Activated naive CD8-positive, alpha-beta T cell (primary cell): ENCODE measurements at regions not wholly inside any gene's neighbourhood (a gene's known extent, or its start where the extent isn't known, plus 50 kb on each side); places are given as distances from the start of the nearest gene placed in this dataset.

Experiments
- H3K27ac Mint-ChIP-seq: one replicate; pipeline ENCODE4 v1.8.0; 2021; ENCODE audit warnings: mixed read lengths
- H3K27me3 Mint-ChIP-seq: one replicate; pipeline ENCODE4 v1.8.0; 2021; ENCODE audit warnings: mixed read lengths
- H3K36me3 Mint-ChIP-seq: one replicate; pipeline ENCODE4 v1.8.0; 2021; ENCODE audit warnings: mixed read lengths
- H3K4me1 Mint-ChIP-seq: one replicate; pipeline ENCODE4 v1.8.0; 2021; ENCODE audit warnings: low read depth, mixed read lengths
- H3K4me3 Mint-ChIP-seq: one replicate; pipeline ENCODE4 v1.8.0; 2021; ENCODE audit warnings: mild to moderate bottlenecking, mixed read lengths
- H3K9me3 Mint-ChIP-seq: one replicate; pipeline ENCODE4 v1.8.0; 2021; ENCODE audit warnings: low read depth, mixed read lengths

DNA sequence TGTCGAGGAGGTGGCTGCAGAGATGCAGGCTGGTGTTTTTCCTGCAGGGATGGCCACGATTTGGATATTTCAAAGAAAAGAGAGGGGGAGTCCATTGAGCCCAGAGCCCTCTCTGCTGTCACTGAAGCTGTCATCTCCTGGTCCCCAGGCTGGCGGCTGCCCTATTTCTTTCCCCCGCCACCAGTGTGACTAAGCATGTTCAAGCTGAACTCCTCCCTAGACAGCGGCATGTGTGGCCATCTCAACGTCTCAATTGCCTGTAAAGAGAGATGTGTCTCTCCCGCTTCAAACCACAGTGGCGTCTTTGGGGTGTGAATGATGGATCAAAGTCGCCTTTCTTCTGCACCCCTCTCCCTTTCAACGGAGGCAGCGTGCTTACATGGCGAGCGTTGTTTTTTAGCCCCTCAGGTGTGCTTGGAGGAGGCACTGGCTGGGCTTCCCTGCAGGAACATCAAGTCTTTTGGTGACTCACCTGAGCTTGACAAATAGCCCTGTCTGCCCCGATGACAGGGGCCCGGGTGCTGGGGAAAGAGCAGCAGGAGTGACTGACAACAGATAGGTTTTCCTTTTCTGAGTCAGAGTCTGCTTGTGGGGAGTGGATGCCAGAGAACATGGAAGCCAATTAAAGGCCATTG is 346.4 kb upstream of the AJAP1 start:
- Mint-ChIP-seq H3K27me3 (peaks cover 3% of the 10 kb centered on the region), H3K9me3 (peaks cover 4% of the 10 kb centered on the region), H3K36me3 (no peaks in the 10 kb centered on the region), H3K27ac (no peak overlapping the region), H3K4me3 (no peak overlapping the region), H3K4me1 (no peaks in the 10 kb centered on the region)

- Mint-ChIP-seq H3K4me1 (no peaks in the 10 kb centered on the region), H3K27me3 (peaks cover 3% of the 10 kb centered on the region), H3K9me3 (peaks cover 4% of the 10 kb centered on the region), H3K27ac (no peak overlapping the region), H3K36me3 (no peaks in the 10 kb centered on the region), H3K4me3 (no peak overlapping the region)
Observed at GRCh38 chr1:4308806-4309205, 345.6 kb upstream of the AJAP1 start.

DNA sequence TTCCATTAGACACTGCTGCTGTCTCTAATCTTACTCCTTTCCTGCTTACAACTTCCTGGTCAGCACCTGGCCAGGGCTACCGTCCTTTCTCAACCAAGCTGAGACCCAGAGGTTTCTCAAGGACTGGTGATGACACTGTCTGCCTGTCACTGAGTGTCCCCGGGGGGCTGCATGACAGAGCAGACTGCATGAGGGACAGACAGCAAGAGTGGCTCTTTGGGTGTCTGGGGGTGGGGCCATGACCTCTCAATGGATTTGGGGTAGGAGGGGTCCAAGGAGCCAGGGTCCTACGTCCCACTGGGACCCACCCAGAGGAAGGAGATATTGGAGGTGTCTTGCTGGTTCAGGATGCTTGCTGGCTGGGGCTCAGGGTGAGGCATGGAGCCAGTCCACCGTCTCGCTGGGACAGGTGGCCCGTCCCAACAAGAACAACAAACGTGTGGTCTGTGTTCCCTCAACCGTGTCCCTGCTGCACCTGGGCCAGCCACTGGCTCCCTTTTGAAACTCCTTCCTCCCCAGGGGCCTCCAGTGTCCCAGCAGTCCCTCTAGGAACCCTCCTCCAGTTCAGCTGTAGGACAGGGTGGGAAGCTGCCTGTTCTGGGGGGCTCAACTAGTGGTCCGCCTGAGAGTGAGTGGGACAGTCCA is 344.6 kb upstream of the AJAP1 start:
- peaks cover 11% of the 10 kb centered on the region for H3K9me3 Mint-ChIP-seq
- H3K4me3 Mint-ChIP-seq, result no peak overlapping the region
- H3K27ac Mint-ChIP-seq, result no peak overlapping the region
- H3K4me1 Mint-ChIP-seq, result no peaks in the 10 kb centered on the region
- peaks cover 3% of the 10 kb centered on the region for H3K27me3 Mint-ChIP-seq
- no peaks in the 10 kb centered on the region for H3K36me3 Mint-ChIP-seq

- Mint-ChIP-seq H3K9me3 (peaks cover 15% of the 10 kb centered on the region), H3K4me1 (no peaks in the 10 kb centered on the region), H3K27me3 (peaks cover 3% of the 10 kb centered on the region), H3K27ac (no peak overlapping the region), H3K36me3 (no peaks in the 10 kb centered on the region), H3K4me3 (no peak overlapping the region)
Observed at GRCh38 chr1:4310396-4310923, 343.9 kb upstream of the AJAP1 start.

GRCh38 chr1:4312024-4312423 is 342.4 kb upstream of the AJAP1 start:
- no peaks in the 10 kb centered on the region for H3K36me3 Mint-ChIP-seq
- H3K4me1 Mint-ChIP-seq, result no peaks in the 10 kb centered on the region
- no peak overlapping the region for H3K27ac Mint-ChIP-seq
- peaks cover 11% of the 10 kb centered on the region for H3K9me3 Mint-ChIP-seq
- peaks cover 3% of the 10 kb centered on the region for H3K27me3 Mint-ChIP-seq
- no peak overlapping the region for H3K4me3 Mint-ChIP-seq

DNA sequence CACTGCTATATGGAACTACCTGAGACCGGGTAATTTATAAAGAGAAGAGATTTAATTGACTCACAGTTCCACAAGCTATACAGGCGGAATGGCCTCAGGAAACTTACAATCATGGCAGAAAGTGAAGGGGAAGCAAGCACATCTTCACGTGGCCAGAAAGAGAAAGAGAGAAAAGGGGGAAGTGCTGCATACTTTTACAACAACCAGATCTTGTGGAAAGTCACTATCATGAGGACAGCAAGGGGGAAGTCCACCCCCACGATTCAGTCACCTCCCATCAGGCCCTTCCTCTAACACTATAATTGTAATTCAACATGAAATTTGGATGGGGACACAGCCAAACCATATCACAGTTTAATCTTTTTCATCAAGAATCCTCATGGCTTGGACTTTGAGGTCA is 339.2 kb upstream of the AJAP1 start:
- peaks cover 7% of the 10 kb centered on the region for H3K27me3 Mint-ChIP-seq
- H3K36me3 Mint-ChIP-seq, result no peaks in the 10 kb centered on the region
- no peaks in the 10 kb centered on the region for H3K4me1 Mint-ChIP-seq
- peaks cover 11% of the 10 kb centered on the region for H3K9me3 Mint-ChIP-seq
- H3K27ac Mint-ChIP-seq, result no peak overlapping the region
- H3K4me3 Mint-ChIP-seq, result no peak overlapping the region

DNA sequence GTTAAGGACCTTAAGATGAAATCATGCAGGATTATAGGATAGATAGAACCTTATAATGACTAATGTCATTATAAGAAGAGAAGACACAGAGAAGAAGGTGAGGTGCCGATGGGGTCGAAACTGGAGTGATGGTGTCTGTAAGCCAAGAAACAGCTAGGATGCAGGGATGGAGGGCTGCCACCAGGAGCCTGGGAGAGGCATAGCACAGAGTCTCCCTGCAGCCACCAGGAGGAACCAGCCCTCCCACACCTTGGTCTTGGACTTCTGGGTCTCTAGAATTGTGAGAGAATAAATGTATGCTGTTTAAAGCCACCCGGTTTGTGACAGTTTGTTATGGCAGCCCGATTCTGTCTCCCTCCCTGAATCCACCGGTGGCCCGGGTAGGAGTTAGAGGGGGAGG is 337.2 kb upstream of the AJAP1 start:
- H3K9me3 Mint-ChIP-seq, result peaks cover 15% of the 10 kb centered on the region
- H3K4me1 Mint-ChIP-seq, result no peaks in the 10 kb centered on the region
- H3K4me3 Mint-ChIP-seq, result no peak overlapping the region
- no peak overlapping the region for H3K27ac Mint-ChIP-seq
- peaks cover 5% of the 10 kb centered on the region for H3K27me3 Mint-ChIP-seq
- H3K36me3 Mint-ChIP-seq, result no peaks in the 10 kb centered on the region

DNA sequence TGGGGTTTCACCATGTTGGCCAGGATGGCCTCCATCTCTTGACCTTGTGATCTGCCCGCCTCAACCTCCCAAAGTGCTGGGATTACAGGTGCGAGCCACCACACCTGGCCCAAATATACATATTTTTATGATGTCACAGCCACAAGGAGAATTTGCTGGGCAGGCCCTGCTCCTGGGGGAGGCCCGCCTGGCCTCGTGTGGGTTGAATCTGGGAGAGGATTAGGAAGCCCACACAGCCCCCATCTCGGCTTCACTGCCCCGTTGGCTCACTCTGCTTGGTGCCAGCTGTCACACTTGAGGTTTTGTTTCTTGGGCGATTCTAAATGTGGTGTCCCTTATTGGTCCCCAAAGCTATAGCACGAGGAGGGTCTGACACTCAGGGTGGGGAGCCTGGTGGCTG is 335.7 kb upstream of the AJAP1 start:
- Mint-ChIP-seq H3K4me3 (no peak overlapping the region), H3K27me3 (peaks cover 5% of the 10 kb centered on the region), H3K27ac (no peak overlapping the region), H3K4me1 (no peaks in the 10 kb centered on the region), H3K36me3 (no peaks in the 10 kb centered on the region), H3K9me3 (peaks cover 15% of the 10 kb centered on the region)

- Mint-ChIP-seq H3K36me3 (no peaks in the 10 kb centered on the region), H3K4me1 (no peaks in the 10 kb centered on the region), H3K4me3 (no peak overlapping the region), H3K27me3 (peaks cover 5% of the 10 kb centered on the region), H3K27ac (no peak overlapping the region), H3K9me3 (peaks cover 11% of the 10 kb centered on the region)
Observed at GRCh38 chr1:4319496-4319895, 334.9 kb upstream of the AJAP1 start.

- Mint-ChIP-seq H3K27me3 (peaks cover 3% of the 10 kb centered on the region), H3K4me3 (no peak overlapping the region), H3K36me3 (no peaks in the 10 kb centered on the region), H3K4me1 (no peaks in the 10 kb centered on the region), H3K9me3 (peaks cover 4% of the 10 kb centered on the region), H3K27ac (no peak overlapping the region)
Observed at GRCh38 chr1:4322881-4323280, 331.5 kb upstream of the AJAP1 start.

GRCh38 chr1:4323309-4323708 is 331.1 kb upstream of the AJAP1 start:
- Mint-ChIP-seq H3K27me3 (peaks cover 3% of the 10 kb centered on the region), H3K4me3 (no peak overlapping the region), H3K9me3 (peaks cover 4% of the 10 kb centered on the region), H3K4me1 (no peaks in the 10 kb centered on the region), H3K27ac (no peak overlapping the region), H3K36me3 (no peaks in the 10 kb centered on the region)

DNA sequence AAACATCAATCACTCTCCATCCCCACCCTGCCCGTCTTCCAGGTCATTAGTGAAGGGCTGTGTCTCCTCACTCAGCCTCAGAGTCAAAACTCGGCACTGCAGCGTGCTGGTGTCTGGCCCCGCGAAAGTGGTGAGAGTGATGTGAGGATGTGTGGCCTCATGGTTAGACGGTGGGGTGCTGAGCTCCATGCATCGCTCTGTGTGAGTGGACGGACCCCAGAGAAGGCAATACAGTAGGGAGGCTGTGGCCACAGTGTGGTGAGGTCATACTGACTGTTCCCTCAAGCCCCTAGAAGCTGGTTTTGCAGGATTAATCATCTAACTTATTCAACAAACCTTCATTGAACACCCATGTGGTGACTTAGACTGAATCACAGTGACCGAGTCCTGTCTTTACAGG is 329.9 kb upstream of the AJAP1 start:
- Mint-ChIP-seq H3K36me3 (no peaks in the 10 kb centered on the region), H3K4me3 (no peak overlapping the region), H3K9me3 (peaks cover 4% of the 10 kb centered on the region), H3K27me3 (peaks cover 3% of the 10 kb centered on the region), H3K4me1 (no peaks in the 10 kb centered on the region), H3K27ac (no peak overlapping the region)

- H3K4me1 Mint-ChIP-seq, result no peaks in the 10 kb centered on the region
- H3K9me3 Mint-ChIP-seq, result no peaks in the 10 kb centered on the region
- H3K4me3 Mint-ChIP-seq, result no peak overlapping the region
- no peak overlapping the region for H3K27ac Mint-ChIP-seq
- H3K36me3 Mint-ChIP-seq, result no peaks in the 10 kb centered on the region
- peaks cover 3% of the 10 kb centered on the region for H3K27me3 Mint-ChIP-seq
Observed at GRCh38 chr1:4327142-4327541, 327.3 kb upstream of the AJAP1 start.

- H3K4me3 Mint-ChIP-seq, result no peak overlapping the region
- H3K9me3 Mint-ChIP-seq, result no peaks in the 10 kb centered on the region
- H3K4me1 Mint-ChIP-seq, result no peaks in the 10 kb centered on the region
- H3K27ac Mint-ChIP-seq, result no peak overlapping the region
- no peaks in the 10 kb centered on the region for H3K36me3 Mint-ChIP-seq
- peaks cover 3% of the 10 kb centered on the region for H3K27me3 Mint-ChIP-seq
Observed at GRCh38 chr1:4328402-4329071, 325.9 kb upstream of the AJAP1 start.
